DND-41 (cell line): ENCODE measurements at regions not wholly inside any gene's neighbourhood (a gene's known extent, or its start where the extent isn't known, plus 50 kb on each side); places are given as distances from the start of the nearest gene placed in this dataset.

ENCODE experiments used
- ATAC-seq: fragments of 200-7000 bp; cut with Tn5 transposase; 3 replicates; pipeline ENCODE4 v1.9.1; 2021; ENCODE audit warnings: low read depth; ENCODE audit not compliant: insufficient read depth
- DNase-seq: peaks from one replicate; pipeline ENCODE4 v3.0.0-alpha.2; 2020
- H2AFZ ChIP-seq: 2 replicates; pipeline ENCODE4 v1.6.0; 2012; ENCODE audit warnings: low read depth, low read length
- H3K27ac ChIP-seq: 2 replicates; pipeline ENCODE4 v1.5.1; 2012; ENCODE audit warnings: low read length, inconsistent platforms
- H3K27me3 ChIP-seq: fragments of 200-600 bp; sonication (generic); 2 replicates; pipeline ENCODE4 v1.6.0; 2012; ENCODE audit warnings: low read length, mild to moderate bottlenecking, inconsistent platforms; ENCODE audit not compliant: insufficient read depth, poor library complexity
- H3K36me3 ChIP-seq: 2 replicates; pipeline ENCODE4 v1.5.1; 2012; ENCODE audit warnings: low read length, inconsistent platforms; ENCODE audit not compliant: insufficient read depth
- H3K4me1 ChIP-seq: 2 replicates; pipeline ENCODE4 v1.5.1; 2012; ENCODE audit warnings: mild to moderate bottlenecking, low read length; ENCODE audit not compliant: insufficient read depth
- H3K4me2 ChIP-seq: 2 replicates; pipeline ENCODE4 v1.6.0; 2012; ENCODE audit warnings: mild to moderate bottlenecking, moderate library complexity, low read length, inconsistent platforms; ENCODE audit not compliant: insufficient read depth
- H3K4me3 ChIP-seq, 2 experiments: fragments of 200-600 bp in 1 of 2; shearing (Covaris generic) in 1 of 2; 2 replicates each; pipeline ENCODE4 v1.5.1; 2012 to 2016; ENCODE audit warnings: inconsistent platforms in 2 of 2, low read length in 2 of 2, mild to moderate bottlenecking in 2 of 2, low read depth in 1 of 2, moderate library complexity in 1 of 2
- H3K79me2 ChIP-seq: 2 replicates; pipeline ENCODE4 v1.6.0; 2012; ENCODE audit warnings: low read length, inconsistent platforms; ENCODE audit not compliant: insufficient read depth
- H3K9ac ChIP-seq: 2 replicates; pipeline ENCODE4 v1.6.0; 2012; ENCODE audit warnings: low read depth, mild to moderate bottlenecking, inconsistent platforms, low read length, moderate library complexity
- H3K9me3 ChIP-seq: 2 replicates; pipeline ENCODE4 v1.5.1; 2012; ENCODE audit warnings: low read length, moderate library complexity, mild to moderate bottlenecking, inconsistent platforms; ENCODE audit not compliant: insufficient read depth, severe bottlenecking
- H4K20me1 ChIP-seq: 2 replicates; pipeline ENCODE4 v1.6.0; 2012; ENCODE audit warnings: low read length; ENCODE audit not compliant: insufficient read depth
- EZH2 ChIP-seq: IDR thresholded peaks from 3 replicates; pipeline ENCODE4 v1.6.1; 2012; ENCODE audit warnings: borderline replicate concordance, low read depth, mild to moderate bottlenecking, moderate library complexity, low read length, inconsistent platforms; ENCODE audit not compliant: severe bottlenecking
- TF ChIP-seq, protein P1 (sequence below): IDR thresholded peaks from 2 replicates; pipeline ENCODE4 v1.5.1; 2012; ENCODE audit warnings: borderline replicate concordance, low read length, moderate library complexity, mild to moderate bottlenecking; ENCODE audit not compliant: poor library complexity, severe bottlenecking; ENCODE audit errors: extremely low read depth

DNA sequence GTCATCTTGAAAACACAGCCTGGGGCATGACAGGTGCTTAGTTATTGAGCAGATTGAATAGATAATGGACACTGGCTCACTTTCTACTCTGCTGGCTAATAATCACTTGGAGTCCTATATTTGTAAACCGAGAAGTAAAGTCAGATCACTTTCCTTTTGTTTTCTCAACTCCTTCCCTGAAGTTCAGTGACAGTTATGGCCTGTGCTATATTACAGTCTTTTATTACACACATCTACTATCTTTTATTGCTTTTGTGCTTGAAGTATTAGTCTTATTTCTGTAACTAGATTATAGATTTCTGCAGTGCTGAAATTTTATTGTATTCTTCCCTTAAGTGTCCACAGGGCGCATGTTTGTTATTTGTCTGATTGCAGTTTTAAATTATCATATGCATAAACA is 136.4 kb upstream of the TAC1 start:
- DNase-seq, result no peak
- Histone ChIP-seq H3K36me3 (no peaks in the 10 kb centered on the region), H4K20me1 (no peaks in the 10 kb centered on the region), H3K4me2 (no peak overlapping the region), H3K9ac (no peak overlapping the region), H3K9me3 (no peaks in the 10 kb centered on the region), H3K79me2 (no peaks in the 10 kb centered on the region), H3K27ac (no peak overlapping the region), H3K4me1 (no peaks in the 10 kb centered on the region), H2AFZ (no peak overlapping the region), H3K27me3 (no peaks in the 10 kb centered on the region), H3K4me3 (no peak overlapping the region)
- TF ChIP-seq, protein P1, sequence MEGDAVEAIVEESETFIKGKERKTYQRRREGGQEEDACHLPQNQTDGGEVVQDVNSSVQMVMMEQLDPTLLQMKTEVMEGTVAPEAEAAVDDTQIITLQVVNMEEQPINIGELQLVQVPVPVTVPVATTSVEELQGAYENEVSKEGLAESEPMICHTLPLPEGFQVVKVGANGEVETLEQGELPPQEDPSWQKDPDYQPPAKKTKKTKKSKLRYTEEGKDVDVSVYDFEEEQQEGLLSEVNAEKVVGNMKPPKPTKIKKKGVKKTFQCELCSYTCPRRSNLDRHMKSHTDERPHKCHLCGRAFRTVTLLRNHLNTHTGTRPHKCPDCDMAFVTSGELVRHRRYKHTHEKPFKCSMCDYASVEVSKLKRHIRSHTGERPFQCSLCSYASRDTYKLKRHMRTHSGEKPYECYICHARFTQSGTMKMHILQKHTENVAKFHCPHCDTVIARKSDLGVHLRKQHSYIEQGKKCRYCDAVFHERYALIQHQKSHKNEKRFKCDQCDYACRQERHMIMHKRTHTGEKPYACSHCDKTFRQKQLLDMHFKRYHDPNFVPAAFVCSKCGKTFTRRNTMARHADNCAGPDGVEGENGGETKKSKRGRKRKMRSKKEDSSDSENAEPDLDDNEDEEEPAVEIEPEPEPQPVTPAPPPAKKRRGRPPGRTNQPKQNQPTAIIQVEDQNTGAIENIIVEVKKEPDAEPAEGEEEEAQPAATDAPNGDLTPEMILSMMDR, result no peak
- TF ChIP-seq EZH2, result no peak
- no peak for ATAC-seq

DNA sequence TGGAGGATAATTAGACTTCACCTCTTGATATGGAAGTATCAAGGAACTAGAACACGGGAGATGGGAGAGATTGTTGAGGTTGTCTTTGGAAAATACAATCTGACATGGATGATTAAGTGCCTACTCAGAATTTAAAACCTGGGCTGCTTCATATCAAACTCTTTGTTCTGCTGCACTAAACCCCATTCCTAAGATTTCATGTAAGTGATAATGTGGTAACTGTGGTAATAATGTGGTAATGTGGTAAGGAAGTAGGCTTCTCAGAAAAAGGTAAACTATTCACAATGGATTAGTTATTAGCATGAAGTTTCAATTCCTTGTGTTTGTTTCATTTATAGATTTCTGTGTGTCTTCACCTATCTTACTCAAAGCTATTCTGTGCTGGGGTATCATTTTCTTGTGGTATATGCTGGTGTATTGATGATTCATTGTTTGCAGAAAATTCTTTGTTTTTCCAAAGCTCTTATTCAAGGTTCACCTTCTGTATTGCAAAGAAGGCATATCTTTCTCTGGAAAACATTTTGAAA is 129.9 kb upstream of the TAC1 start:
- TF ChIP-seq, protein P1, result no peak
- TF ChIP-seq EZH2, result no peak
- H3K79me2 ChIP-seq, result no peaks in the 10 kb centered on the region
- H3K9ac ChIP-seq, result no peak overlapping the region
- H4K20me1 ChIP-seq, result no peaks in the 10 kb centered on the region
- H3K4me1 ChIP-seq, result no peaks in the 10 kb centered on the region
- no peak overlapping the region for H2AFZ ChIP-seq
- DNase-seq (no peak), ATAC-seq (no peak)
- H3K4me3 ChIP-seq, result no peak overlapping the region
- no peaks in the 10 kb centered on the region for H3K27me3 ChIP-seq
- H3K36me3 ChIP-seq, result no peaks in the 10 kb centered on the region
- H3K27ac ChIP-seq, result no peak overlapping the region
- no peaks in the 10 kb centered on the region for H3K9me3 ChIP-seq
- no peak overlapping the region for H3K4me2 ChIP-seq

DNA sequence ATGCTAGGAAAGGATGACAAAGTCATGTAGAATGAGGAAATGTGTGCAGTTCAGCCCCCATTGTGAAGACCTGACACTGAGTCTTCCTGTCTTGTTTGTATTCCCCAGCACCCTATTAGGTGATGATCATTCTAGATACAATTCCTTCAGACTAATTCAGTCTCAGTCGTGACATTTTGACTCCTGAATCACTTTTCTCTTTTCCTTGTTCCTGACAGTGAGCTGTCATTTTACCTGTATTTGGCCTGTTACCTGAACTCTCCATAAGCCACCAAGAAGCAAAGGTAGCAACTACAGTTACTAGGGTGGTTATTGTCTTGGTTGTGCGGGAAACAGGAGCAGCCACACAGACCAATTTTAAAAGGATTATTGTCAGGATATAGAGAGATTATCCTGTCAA is 111.4 kb upstream of the TAC1 start:
- Histone ChIP-seq H3K9me3 (no peaks in the 10 kb centered on the region), H3K4me1 (no peaks in the 10 kb centered on the region), H4K20me1 (no peaks in the 10 kb centered on the region), H3K9ac (no peak overlapping the region), H3K4me2 (no peak overlapping the region), H2AFZ (no peak overlapping the region), H3K27me3 (no peaks in the 10 kb centered on the region), H3K36me3 (no peaks in the 10 kb centered on the region), H3K4me3 (no peak overlapping the region), H3K79me2 (no peaks in the 10 kb centered on the region), H3K27ac (no peak overlapping the region)
- DNase-seq, result no peak
- ATAC-seq, result no peak
- TF ChIP-seq EZH2, result no peak
- TF ChIP-seq, protein P1, result no peak

DNA sequence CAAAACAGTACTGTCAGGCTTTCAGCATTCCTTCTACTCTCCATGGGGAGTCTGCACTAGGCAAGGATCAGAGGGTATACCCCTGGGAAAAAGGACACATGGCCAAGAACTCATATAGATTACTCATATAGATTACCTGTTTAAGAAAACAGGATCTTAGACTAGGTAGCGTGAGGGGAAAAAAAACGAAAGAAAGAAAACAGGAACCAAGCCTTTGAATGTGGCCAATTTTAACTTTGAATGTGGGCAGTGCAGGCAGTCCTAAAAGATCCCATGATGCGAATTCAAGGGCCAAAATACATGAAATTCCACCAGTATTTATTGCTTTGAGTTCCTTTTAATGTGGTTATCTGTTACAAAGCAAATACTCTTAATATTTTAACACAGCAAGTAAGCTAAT is 108.6 kb upstream of the TAC1 start:
- no peak overlapping the region for H3K4me2 ChIP-seq
- no peaks in the 10 kb centered on the region for H3K4me1 ChIP-seq
- DNase-seq (no peak), ATAC-seq (no peak)
- no peak overlapping the region for H3K27ac ChIP-seq
- no peaks in the 10 kb centered on the region for H3K79me2 ChIP-seq
- H2AFZ ChIP-seq, result no peak overlapping the region
- H3K9me3 ChIP-seq, result no peaks in the 10 kb centered on the region
- H4K20me1 ChIP-seq, result no peaks in the 10 kb centered on the region
- TF ChIP-seq EZH2, result no peak
- TF ChIP-seq, protein P1, result no peak
- H3K36me3 ChIP-seq, result no peaks in the 10 kb centered on the region
- no peaks in the 10 kb centered on the region for H3K27me3 ChIP-seq
- no peak overlapping the region for H3K9ac ChIP-seq
- no peak overlapping the region for H3K4me3 ChIP-seq
